ENCODE measurements at regions not wholly inside any gene's neighbourhood (a gene's known extent, or its start where the extent isn't known, plus 50 kb on each side); places are given as distances from the start of the nearest gene placed in this dataset.

- no peaks in the 10 kb centered on the region for H3K27me3 ChIP-seq
- WGBS = 89% methylated on average over 2 of the region's 2 CpGs
- H3K4me3 ChIP-seq = no peak overlapping the region
- H3K36me3 ChIP-seq = no peaks in the 10 kb centered on the region
- TF ChIP-seq POLR2A (IDR thresholded peaks at IDR 0.05) = no peak
- TF ChIP-seq POLR2AphosphoS5 (IDR thresholded peaks at IDR 0.05) = no peak
- H3K27ac ChIP-seq = no peak overlapping the region
- H3K9me3 ChIP-seq = no peaks in the 10 kb centered on the region
- no peak for DNase-seq (ENCODE audit: low spot score in 2 of 2)
- no peaks in the 10 kb centered on the region for H3K4me1 ChIP-seq
These were observed 702.9 kb upstream of the GRAMD2B start for GRCh38 chr5:125720348-125720685.

GRCh38 chr5:125720721-125721120 lies 702.5 kb upstream of the GRAMD2B start:
- DNase-seq (ENCODE audit: low spot score in 2 of 2) = no peak
- H3K36me3 ChIP-seq = no peaks in the 10 kb centered on the region
- 100% methylated on average over 1 of the region's 1 CpG for WGBS

GRCh38 chr5:125722550-125722949 lies 700.7 kb upstream of the GRAMD2B start:
- Histone ChIP-seq H3K27ac (no peak overlapping the region), H3K27me3 (no peaks in the 10 kb centered on the region), H3K4me1 (no peaks in the 10 kb centered on the region), H3K4me3 (no peak overlapping the region), H3K9me3 (no peaks in the 10 kb centered on the region), H3K36me3 (no peaks in the 10 kb centered on the region)
- no peak for TF ChIP-seq POLR2A (IDR thresholded peaks at IDR 0.05)
- TF ChIP-seq EP300 (IDR thresholded peaks at IDR 0.05) = no peak
- TF ChIP-seq CTCF (IDR thresholded peaks at IDR 0.05) = no peak
- no peak for TF ChIP-seq POLR2AphosphoS5 (IDR thresholded peaks at IDR 0.05)
- WGBS = 95% methylated on average over 1 of the region's 1 CpG
- DNase-seq (ENCODE audit: low spot score in 2 of 2) = no peak

More at GRCh38 chr5:125720721-125721120, 702.5 kb upstream of the GRAMD2B start:
- H3K9me3 ChIP-seq = no peaks in the 10 kb centered on the region
- no peak overlapping the region for H3K4me3 ChIP-seq
- H3K4me1 ChIP-seq = no peaks in the 10 kb centered on the region
- H3K27me3 ChIP-seq = no peaks in the 10 kb centered on the region
- H3K27ac ChIP-seq = no peak overlapping the region
- TF ChIP-seq CTCF (IDR thresholded peaks at IDR 0.05) = no peak
- TF ChIP-seq POLR2AphosphoS5 (IDR thresholded peaks at IDR 0.05) = no peak
- TF ChIP-seq EP300 (IDR thresholded peaks at IDR 0.05) = no peak
- TF ChIP-seq POLR2A (IDR thresholded peaks at IDR 0.05) = no peak

GRCh38 chr5:125725691-125726090 lies 697.5 kb upstream of the GRAMD2B start:
- H3K27ac ChIP-seq = no peak overlapping the region
- no peak for DNase-seq (ENCODE audit: low spot score in 2 of 2)
- H3K36me3 ChIP-seq = no peaks in the 10 kb centered on the region
- no peaks in the 10 kb centered on the region for H3K27me3 ChIP-seq
- WGBS = 68% methylated on average over 4 of the region's 4 CpGs
- H3K9me3 ChIP-seq = no peaks in the 10 kb centered on the region
- H3K4me3 ChIP-seq = no peak overlapping the region
- no peak for TF ChIP-seq CTCF (IDR thresholded peaks at IDR 0.05)
- TF ChIP-seq EP300 (IDR thresholded peaks at IDR 0.05) = no peak
- TF ChIP-seq POLR2A (IDR thresholded peaks at IDR 0.05) = no peak
- no peak for TF ChIP-seq POLR2AphosphoS5 (IDR thresholded peaks at IDR 0.05)
- H3K4me1 ChIP-seq = no peaks in the 10 kb centered on the region

- no peaks in the 10 kb centered on the region for H3K4me1 ChIP-seq
- H3K36me3 ChIP-seq = no peaks in the 10 kb centered on the region
- TF ChIP-seq POLR2AphosphoS5 (IDR thresholded peaks at IDR 0.05) = no peak
- no peak for TF ChIP-seq POLR2A (IDR thresholded peaks at IDR 0.05)
- no peak for TF ChIP-seq EP300 (IDR thresholded peaks at IDR 0.05)
- TF ChIP-seq CTCF (IDR thresholded peaks at IDR 0.05) = no peak
- DNase-seq (ENCODE audit: low spot score in 2 of 2) = no peak
- no peak overlapping the region for H3K4me3 ChIP-seq
- no peaks in the 10 kb centered on the region for H3K9me3 ChIP-seq
- H3K27ac ChIP-seq = no peak overlapping the region
- 80% methylated on average over 3 of the region's 3 CpGs for WGBS
- H3K27me3 ChIP-seq = no peaks in the 10 kb centered on the region
These were observed 679.3 kb upstream of the GRAMD2B start for GRCh38 chr5:125743939-125744338.

GRCh38 chr5:125746917-125747316 lies 676.3 kb upstream of the GRAMD2B start:
- TF ChIP-seq POLR2A (IDR thresholded peaks at IDR 0.05) = no peak
- TF ChIP-seq POLR2AphosphoS5 (IDR thresholded peaks at IDR 0.05) = no peak
- no peak for TF ChIP-seq EP300 (IDR thresholded peaks at IDR 0.05)
- no peak for TF ChIP-seq CTCF (IDR thresholded peaks at IDR 0.05)
- WGBS = 57% methylated on average over 1 of the region's 1 CpG
- no peak for DNase-seq (ENCODE audit: low spot score in 2 of 2)
- H3K36me3 ChIP-seq = no peaks in the 10 kb centered on the region
- H3K4me3 ChIP-seq = no peak overlapping the region
- H3K27ac ChIP-seq = no peak overlapping the region
- H3K27me3 ChIP-seq = no peaks in the 10 kb centered on the region
- no peaks in the 10 kb centered on the region for H3K9me3 ChIP-seq
- no peaks in the 10 kb centered on the region for H3K4me1 ChIP-seq

Data from suprapubic skin (tissue), 4 donors.